ENCODE measurements at regions not wholly inside any gene's neighbourhood (a gene's known extent, or its start where the extent isn't known, plus 50 kb on each side); places are given as distances from the start of the nearest gene placed in this dataset.

DNA sequence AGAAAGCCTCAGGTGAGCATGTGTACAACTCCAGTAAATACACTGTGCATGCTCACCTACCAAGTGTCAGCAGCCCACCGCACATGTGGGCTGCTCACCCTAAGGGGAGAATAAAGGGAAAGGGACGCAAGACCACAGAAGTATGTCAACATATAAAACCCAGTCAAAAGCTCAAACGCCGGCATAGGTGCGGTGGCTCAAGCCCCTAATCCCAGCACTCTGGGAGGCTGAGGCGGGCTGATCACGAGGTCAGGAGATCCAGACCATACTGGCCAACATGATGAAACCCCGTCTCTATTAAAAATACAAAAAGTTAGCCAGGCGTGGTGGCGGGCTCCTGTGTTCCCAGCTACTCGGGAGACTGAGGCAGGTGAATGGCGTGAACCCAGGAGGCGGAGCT is 732.1 kb downstream of the ZPLD1 start:
- H2BK5ac ChIP-seq (ENCODE audit: low read depth, low read length), result no peak overlapping the region
- DNase-seq (ENCODE audit: low read depth in 1 of 2, low spot score in 2 of 2) (no peak), FAIRE-seq (no peak)
- no peak for TF ChIP-seq TAF1 (IDR thresholded peaks at IDR 0.05; ENCODE audit: low read depth, low read length)
- no peak for TF ChIP-seq JUN (IDR thresholded peaks at IDR 0.05; ENCODE audit: low read depth, low read length)
- no peak overlapping the region for H3K4ac ChIP-seq (replicated peaks; ENCODE audit: insufficient read length, low read depth, low read length)
- no peak overlapping the region for H2BK12ac ChIP-seq (ENCODE audit: low read depth, low read length)
- no peaks in the 10 kb centered on the region for H4K20me1 ChIP-seq (replicated peaks in 1 of 2; ENCODE audit: control insufficient read depth in 1 of 2, insufficient read depth in 2 of 2, low read length in 2 of 2)
- H2AK5ac ChIP-seq (ENCODE audit: low read depth, low read length), result no peak overlapping the region
- H3K27me3 ChIP-seq (replicated peaks in 1 of 4; ENCODE audit: control insufficient read depth in 3 of 4, extremely low read depth in 1 of 4, insufficient read depth in 3 of 4, low read length in 3 of 4), result no peaks in the 10 kb centered on the region
- no peak overlapping the region for H4K8ac ChIP-seq (ENCODE audit: extremely low read depth, insufficient read depth, low read length)
- H2BK120ac ChIP-seq (replicated peaks; ENCODE audit: low read depth, low read length), result no peak overlapping the region
- ChIA-PET POLR2A (ENCODE audit: partially characterized antibody) (no interaction called here), CTCF (ENCODE audit: partially characterized antibody) (interaction anchor here (1.1 kb wide), 1 partner anchor 10 kb away, joined by 3 read pairs; no protein-coding TSS in a partner anchor)
- no peak overlapping the region for H3K4me3 ChIP-seq (ENCODE audit: extremely low read depth in 1 of 4, insufficient read depth in 2 of 4, low read depth in 3 of 4, low read length in 4 of 4)
- H3K9me3 ChIP-seq (ENCODE audit: insufficient read depth in 2 of 2, low read depth in 1 of 2, low read length in 1 of 2), result no peaks in the 10 kb centered on the region
- WGBS, 2 experiments (ENCODE audit: extremely low coverage in 1 of 2, insufficient coverage in 1 of 2, insufficient read length in 1 of 2, insufficient replicate concordance in 2 of 2, low coverage in 1 of 2, low lambda C conversion rate in 2 of 2, missing lambda C conversion rate in 1 of 2), result 96% methylated on average over 12 of the region's 13 CpGs; no CpG with 5 or more reads in 1 of the 2 experiments
- H3K4me2 ChIP-seq (ENCODE audit: insufficient read depth in 1 of 2, low read depth in 2 of 2, low read length in 2 of 2), result no peak overlapping the region
- H3K4me1 ChIP-seq (replicated peaks in 1 of 4; ENCODE audit: control insufficient read depth in 3 of 4, insufficient read depth in 4 of 4, low read length in 3 of 4), result no peaks in the 10 kb centered on the region
- no peak overlapping the region for H2AFZ ChIP-seq (ENCODE audit: low read length)
- no peak overlapping the region for H3K14ac ChIP-seq (ENCODE audit: insufficient read length)
- H3K23me2 ChIP-seq (ENCODE audit: low read depth, low read length), result no peaks in the 10 kb centered on the region
- H3K36me3 ChIP-seq (ENCODE audit: control insufficient read depth in 2 of 4, insufficient read depth in 4 of 4, low read length in 3 of 4), result no peaks in the 10 kb centered on the region
- H2BK15ac ChIP-seq (ENCODE audit: low read length), result no peak overlapping the region
- no peaks in the 10 kb centered on the region for H3K79me2 ChIP-seq (ENCODE audit: control insufficient read depth in 1 of 2, insufficient read depth in 2 of 2, low read length in 2 of 2)
- no peak overlapping the region for H2BK20ac ChIP-seq (ENCODE audit: low read length)
- no peak overlapping the region for H3K23ac ChIP-seq (ENCODE audit: insufficient read length)
- no peak overlapping the region for H3K56ac ChIP-seq (replicated peaks; ENCODE audit: insufficient read length, low read depth, low read length)
- no peaks in the 10 kb centered on the region for H3K79me1 ChIP-seq (ENCODE audit: low read depth, low read length)
- no peak overlapping the region for H4K91ac ChIP-seq (replicated peaks; ENCODE audit: insufficient read length, low read length)
- no peak overlapping the region for H4K5ac ChIP-seq (ENCODE audit: insufficient read length, low read depth, low read length)
- H3K18ac ChIP-seq (ENCODE audit: extremely low read depth, low read length), result no peak overlapping the region
- H3K27ac ChIP-seq (ENCODE audit: low read depth, low read length), result no peak overlapping the region
- H3K9ac ChIP-seq (replicated peaks in 1 of 4; ENCODE audit: extremely low read depth in 1 of 4, low read depth in 3 of 4, low read length in 3 of 4), result no peak overlapping the region
